NCI-H1694 treated with DMSO at 0.1 percent for 48 hours (cell line): ENCODE measurements at regions not wholly inside any gene's neighbourhood (a gene's known extent, or its start where the extent isn't known, plus 50 kb on each side); places are given as distances from the start of the nearest gene placed in this dataset.

ENCODE experiments used
- DNase-seq: peaks from one replicate; lab custom pipeline; 2025; lab: John Stamatoyannopoulos, UW

DNA sequence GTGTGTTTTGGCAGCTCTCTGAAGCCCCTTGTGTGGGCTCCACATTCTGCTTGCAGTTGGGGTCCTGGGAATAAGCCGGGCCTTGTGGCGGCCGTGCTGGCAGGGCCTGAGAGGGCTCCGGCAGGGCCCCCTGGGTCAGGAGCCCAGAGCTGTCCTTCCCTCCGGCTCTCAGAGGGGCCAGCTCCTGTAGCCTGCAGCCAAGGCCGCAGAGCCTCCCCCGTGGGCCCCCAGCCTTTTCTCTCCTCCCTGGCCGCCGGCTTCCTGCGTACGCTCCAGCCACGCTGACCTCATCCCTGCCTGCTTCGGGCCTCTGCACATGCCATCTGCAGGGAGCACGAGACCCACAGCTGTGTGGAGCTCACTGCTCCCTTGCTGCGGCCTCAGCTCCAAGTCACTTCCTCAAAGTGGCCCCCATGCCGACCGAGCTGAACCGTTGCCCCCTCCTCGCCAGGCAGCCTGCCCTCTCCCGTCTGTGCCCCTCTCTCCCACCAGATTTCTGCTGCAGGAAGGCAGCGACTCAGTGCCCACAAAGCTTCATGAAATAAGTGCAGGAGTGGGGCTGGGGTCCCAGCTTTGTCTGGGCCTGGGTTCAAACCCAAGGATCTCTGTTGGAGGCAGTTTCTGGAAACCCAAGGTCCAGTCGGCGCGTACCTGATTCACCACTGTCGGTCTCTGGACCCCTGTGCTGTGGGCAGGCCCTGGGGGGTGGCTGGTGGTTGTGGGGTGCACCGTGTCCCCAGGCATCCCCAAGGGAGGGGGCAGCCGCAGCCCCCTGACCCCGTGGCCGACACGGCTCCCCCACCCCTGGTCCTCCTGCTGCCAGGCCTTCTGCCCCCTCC lies 57.1 kb upstream of the NKX1-1 start:
- no peak for DNase-seq

GRCh38 chr4:1462768-1463075 lies 56.5 kb upstream of the NKX1-1 start:
- no peak for DNase-seq

- DNase-seq = no peak
Measured at GRCh38 chr4:1462009-1462767, 55.9 kb upstream of the NKX1-1 start.

DNA sequence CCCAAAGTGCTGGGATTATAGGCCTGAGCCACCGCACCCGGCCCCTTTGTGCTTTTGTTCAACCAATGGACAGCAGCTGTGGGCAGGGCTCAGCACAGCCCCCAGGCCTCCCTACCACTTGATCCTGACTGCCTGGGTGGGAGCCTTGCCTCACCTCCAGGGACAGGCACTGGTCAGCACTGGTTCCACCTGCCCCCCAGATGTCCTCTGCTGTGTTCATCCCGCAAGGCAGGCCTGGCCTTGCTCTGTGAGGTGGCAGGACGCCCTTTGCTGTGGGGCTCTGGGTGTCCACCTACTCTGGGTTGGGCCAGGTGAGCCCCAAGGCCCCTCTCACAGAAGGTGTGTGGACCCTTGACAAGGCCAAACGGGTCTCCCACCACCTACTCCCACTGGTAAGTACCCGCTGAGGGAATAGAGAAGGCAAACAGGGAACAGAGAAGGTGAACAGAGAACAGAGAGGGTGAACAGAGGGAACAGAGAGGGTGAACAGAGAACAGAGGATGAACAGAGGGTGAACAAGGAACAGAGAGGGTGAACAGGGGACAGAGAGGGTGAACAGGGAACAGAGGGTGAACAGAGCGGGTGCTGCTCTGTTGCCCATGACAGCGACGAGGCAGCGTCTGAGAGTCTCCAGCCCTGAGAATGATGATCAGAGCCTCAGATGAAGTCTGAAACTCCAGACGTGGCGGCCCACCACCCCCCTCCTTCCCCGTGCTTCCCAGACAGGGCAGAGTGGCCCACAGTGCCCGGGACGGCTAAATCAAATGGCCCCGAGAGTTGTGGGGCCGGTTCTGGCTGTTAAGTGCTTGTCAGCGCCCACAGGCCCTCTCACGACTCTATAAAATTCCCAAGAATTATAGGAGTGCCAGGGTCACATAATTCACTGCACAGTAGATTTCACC lies 55.0 kb upstream of the NKX1-1 start:
- no peak for DNase-seq

DNA sequence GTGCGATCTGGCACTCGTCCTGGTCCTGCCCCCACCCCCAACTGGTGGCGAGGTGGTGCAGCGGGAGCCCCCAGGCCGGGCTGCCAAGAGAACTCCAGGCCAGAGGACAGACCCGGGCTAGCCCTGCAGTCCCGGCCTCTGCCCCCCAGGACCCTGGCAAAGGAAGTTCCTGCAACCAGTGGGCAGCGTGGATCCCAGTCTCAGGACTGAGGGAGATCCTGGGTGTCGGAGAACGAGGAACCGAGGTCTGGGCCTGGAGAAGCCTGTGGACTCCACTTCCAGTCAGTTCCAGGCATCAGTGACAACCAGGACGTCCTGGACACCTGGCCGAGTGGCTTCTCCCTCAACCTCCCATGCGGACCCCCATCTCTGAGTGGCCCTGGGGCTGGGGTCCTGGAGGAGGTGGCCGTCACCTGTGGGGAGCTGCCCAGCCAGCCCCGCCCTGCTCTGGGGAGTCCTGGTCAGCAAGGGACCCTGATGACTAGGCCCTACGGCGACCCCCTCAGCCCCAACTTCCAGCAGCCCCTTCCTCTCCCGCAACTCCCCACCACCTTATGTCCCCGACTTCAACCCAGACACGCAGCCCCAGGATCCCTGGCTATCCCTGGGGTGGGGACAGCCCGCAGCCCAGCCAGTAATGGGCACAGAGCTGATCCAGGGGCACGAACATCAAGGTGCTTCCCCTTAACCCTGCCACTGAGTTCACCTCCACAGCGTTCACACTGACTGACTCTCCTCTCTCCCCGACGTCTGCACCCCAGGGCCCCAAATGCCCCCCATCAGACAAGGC lies 53.7 kb upstream of the NKX1-1 start:
- DNase-seq = no peak

DNA sequence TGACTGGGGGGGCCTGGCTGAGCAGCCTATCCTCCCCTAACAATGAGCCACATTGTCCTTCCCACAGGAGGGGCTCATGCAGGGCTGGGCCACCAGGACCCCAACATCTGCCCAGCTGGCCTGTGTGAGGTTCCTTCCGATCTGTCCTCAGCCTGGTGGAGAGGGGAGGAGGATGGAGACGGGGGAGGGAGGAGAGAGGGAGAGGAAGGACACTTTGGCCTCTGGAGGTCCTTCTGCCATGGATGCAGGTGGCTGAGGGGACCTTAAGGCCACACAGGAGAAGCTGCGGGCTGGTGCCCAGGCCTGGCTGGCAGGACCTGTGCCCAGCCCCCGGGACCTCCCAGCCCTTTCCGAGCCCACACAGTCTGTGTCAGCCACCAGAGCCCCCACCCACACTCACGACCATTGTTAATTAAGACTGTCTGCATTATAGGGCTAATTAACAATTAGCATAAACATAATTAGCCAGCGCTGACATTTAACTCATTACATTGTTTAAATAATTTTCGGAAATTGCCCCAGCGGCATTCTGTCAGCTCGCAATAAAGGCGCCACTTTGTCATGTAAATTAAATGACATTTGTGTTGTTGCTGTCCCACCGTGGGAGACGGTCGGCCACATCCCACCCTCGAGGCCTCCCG lies 53.0 kb upstream of the NKX1-1 start:
- no peak for DNase-seq

- DNase-seq = no peak
Measured at GRCh38 chr4:1458581-1458980, 52.3 kb upstream of the NKX1-1 start.
